HCT116 (cell line): ENCODE measurements at regions not wholly inside any gene's neighbourhood (a gene's known extent, or its start where the extent isn't known, plus 50 kb on each side); places are given as distances from the start of the nearest gene placed in this dataset.

Experiments
- ATAC-seq: fragments of 200-7000 bp; cut with Tn5 transposase; 2 replicates; pipeline ENCODE4 v1.9.1; 2020; ENCODE audit warnings: mild to moderate bottlenecking, moderate library complexity
- BruUV-seq: library from RNA; stranded (reverse); fragments of 400-500 nt; replicated peaks from 2 replicates; lab custom pipeline; 2021; lab: Mats Ljungman, UMichigan
- CTCF ChIA-PET: fragments of 300-600 bp; sonication (Branson Sonifier 250); formaldehyde crosslinking; loops from one replicate; lab custom pipeline; 2021; ENCODE audit warnings: antibody characterized with exemption; lab: Charles Lee
- POLR2A ChIA-PET: fragments of 300-600, 350-600 bp; sonication (Branson Sonifier 250); formaldehyde crosslinking; loops from one replicate; lab custom pipeline; 2021; ENCODE audit warnings: antibody characterized with exemption; lab: Charles Lee
- RAD21 ChIA-PET, 2 experiments: fragments of 300-600 bp; sonication (Branson Sonifier 250); formaldehyde crosslinking; loops; one replicate each; lab custom pipeline; 2023; ENCODE audit warnings: low total read pairs in 2 of 2; ENCODE audit not compliant: uncharacterized antibody in 2 of 2, unreplicated experiment in 2 of 2, low non-redundant PET in 1 of 2; lab: Charles Lee
- DNase-seq: peaks from one replicate; pipeline ENCODE4 v3.0.0-alpha.2; 2010; ENCODE audit warnings: low read depth, low spot score
- H2AFZ ChIP-seq: fragments of 200-600 bp; shearing (Covaris generic), sonication (generic); 2 replicates; pipeline ENCODE4 v1.6.1; 2017; ENCODE audit warnings: low read depth, mixed run types, mixed read lengths, antibody characterized with exemption, low read length; ENCODE audit not compliant: poor library complexity, severe bottlenecking
- H3K27ac ChIP-seq: 2 replicates; pipeline ENCODE4 v1.5.1; 2012; ENCODE audit warnings: low read depth, low read length
- H3K27me3 ChIP-seq: fragments of 200-600 bp; sonication (generic); 2 replicates; pipeline ENCODE4 v1.6.1; 2016; ENCODE audit warnings: mixed run types, low read length, mixed read lengths; ENCODE audit not compliant: insufficient read depth
- H3K36me3 ChIP-seq, 2 experiments: fragments of 200-500 bp in 1 of 2; fragments of 200-600 bp in 1 of 2; sonication (Bioruptor generic) in 1 of 2; sonication (generic) in 1 of 2; 2 replicates each; pipeline versions ENCODE4 v1.5.1 to v1.6.1; 2014 to 2016; ENCODE audit warnings: low read length in 2 of 2, inconsistent platforms in 1 of 2, mixed read lengths in 1 of 2, mixed run types in 1 of 2; ENCODE audit not compliant: insufficient read depth in 2 of 2, control insufficient read depth in 1 of 2
- H3K4me1 ChIP-seq, 2 experiments: fragments of 200-600 bp in 1 of 2; sonication (generic) in 1 of 2; 2 replicates each; pipeline versions ENCODE4 v1.5.1 to v1.6.1; 2012 to 2017; ENCODE audit warnings: low read length in 2 of 2, inconsistent platforms in 1 of 2, mild to moderate bottlenecking in 1 of 2, mixed read lengths in 1 of 2, mixed run types in 1 of 2, moderate library complexity in 1 of 2; ENCODE audit not compliant: insufficient read depth in 2 of 2, control insufficient read depth in 1 of 2
- H3K4me2 ChIP-seq: fragments of 200-600 bp; sonication (generic); 2 replicates; pipeline ENCODE4 v1.6.1; 2017; ENCODE audit warnings: mixed run types, low read length, mixed read lengths
- H3K4me3 ChIP-seq, 2 experiments: fragments of 200-600 bp in 1 of 2; sonication (generic) in 1 of 2; replicated peaks in 1 of 2; 2 replicates each; pipeline ENCODE4 v1.5.1; 2011 to 2016; ENCODE audit warnings: low read length in 2 of 2, control low read depth in 1 of 2, low read depth in 1 of 2, mild to moderate bottlenecking in 1 of 2, mixed read lengths in 1 of 2, mixed run types in 1 of 2
- H3K79me2 ChIP-seq: fragments of 200-600 bp; sonication (generic); 2 replicates; pipeline ENCODE4 v1.6.1; 2017; ENCODE audit warnings: mild to moderate bottlenecking, mixed run types, low read length, moderate library complexity, mixed read lengths; ENCODE audit not compliant: insufficient read depth
- H3K9ac ChIP-seq: fragments of 200-600 bp; sonication (generic); 2 replicates; pipeline ENCODE4 v1.6.1; 2016; ENCODE audit warnings: low read length, mixed read lengths
- H3K9me2 ChIP-seq: fragments of 200-600 bp; sonication (generic), shearing (Covaris generic); 2 replicates; pipeline ENCODE4 v1.6.1; 2017; ENCODE audit warnings: mixed run types, mild to moderate bottlenecking, moderate library complexity; ENCODE audit not compliant: insufficient read depth
- H3K9me3 ChIP-seq, 2 experiments: fragments of 200-500 bp in 1 of 2; fragments of 200-600 bp in 1 of 2; sonication (Bioruptor generic) in 1 of 2; sonication (generic) in 1 of 2; 2 replicates each; pipeline ENCODE4 v1.6.1; 2014 to 2017; ENCODE audit warnings: low read length in 2 of 2, mixed read lengths in 2 of 2, inconsistent platforms in 1 of 2, low read depth in 1 of 2, mild to moderate bottlenecking in 1 of 2, mixed run types in 1 of 2, moderate library complexity in 1 of 2; ENCODE audit not compliant: control insufficient read depth in 1 of 2, insufficient read depth in 1 of 2
- H4K20me1 ChIP-seq: fragments of 200-600 bp; sonication (generic), shearing (Covaris generic); 2 replicates; pipeline ENCODE4 v1.6.1; 2017; ENCODE audit warnings: mixed run types, mild to moderate bottlenecking, moderate library complexity; ENCODE audit not compliant: insufficient read depth
- ATF3 ChIP-seq: IDR thresholded peaks from 2 replicates; pipeline ENCODE4 v1.6.1; 2012
- CBX3 ChIP-seq: IDR thresholded peaks from 2 replicates; pipeline ENCODE4 v1.6.1; 2012; ENCODE audit warnings: low read depth
- EZH2 ChIP-seq: fragments of 200-600 bp; sonication (generic); IDR thresholded peaks from 2 replicates; pipeline ENCODE4 v1.6.1; 2017; ENCODE audit warnings: antibody characterized with exemption, mixed run types
- EZH2phosphoT487 ChIP-seq: fragments of 200-600 bp; IDR thresholded peaks from 2 replicates; pipeline ENCODE4 v1.6.1; 2018; ENCODE audit warnings: antibody characterized with exemption, borderline replicate concordance
- FOSL1 ChIP-seq: IDR thresholded peaks from 2 replicates; pipeline ENCODE4 v1.6.1; 2012; ENCODE audit warnings: low read depth
- JUND ChIP-seq: IDR thresholded peaks from 2 replicates; pipeline ENCODE4 v1.6.1; 2012
- MAX ChIP-seq: IDR thresholded peaks from 2 replicates; pipeline ENCODE4 v1.6.1; 2012
- RAD21 ChIP-seq: IDR thresholded peaks from 2 replicates; pipeline ENCODE4 v1.6.1; 2012; ENCODE audit warnings: low read depth, mild to moderate bottlenecking
- SP1 ChIP-seq: IDR thresholded peaks from 2 replicates; pipeline ENCODE4 v1.6.1; 2012; ENCODE audit warnings: low read depth
- TCF7L2 ChIP-seq: IDR thresholded peaks from 2 replicates; pipeline ENCODE4 v1.7.0; 2011; ENCODE audit warnings: borderline replicate concordance, inconsistent platforms; ENCODE audit not compliant: insufficient read depth, insufficient read length; ENCODE audit errors: extremely low read depth
- ZNF274 ChIP-seq: fragments of 200-500 bp; sonication (Bioruptor generic); IDR thresholded peaks from 2 replicates; pipeline ENCODE4 v1.6.1; 2014; ENCODE audit warnings: mild to moderate bottlenecking, low read depth, low read length, inconsistent platforms
- intact Hi-C: fragments of 100-400 bp; cut with micrococcal nuclease; formaldehyde crosslinking; loops from 2 replicates; pipeline ENCODE4 v1.10.0; 2022
- TF ChIP-seq, protein P1 (sequence below): IDR thresholded peaks from 2 replicates; pipeline ENCODE4 v1.6.1; 2012; ENCODE audit warnings: low read depth

- Histone ChIP-seq H3K4me3 (no peak overlapping the region), H3K79me2 (no peaks in the 10 kb centered on the region), H3K9me2 (no peaks in the 10 kb centered on the region), H2AFZ (no peak overlapping the region), H3K4me1 (peaks cover 6 to 12% of the 10 kb centered on the region in 2 experiments; a peak in 3 of 4 replicates), H3K36me3 (no peaks in the 10 kb centered on the region), H3K4me2 (no peak overlapping the region), H4K20me1 (no peaks in the 10 kb centered on the region), H3K27ac (no peak overlapping the region), H3K9me3 (no peaks in the 10 kb centered on the region), H3K9ac (no peak overlapping the region), H3K27me3 (no peaks in the 10 kb centered on the region)
- ChIA-PET CTCF (no interaction called here), POLR2A (no interaction called here), RAD21 (no interaction called here)
- no peak for ATAC-seq
- DNase-seq = no peak
- TF ChIP-seq CBX3 (no peak), SP1 (no peak), ATF3 (no peak), EZH2 (no peak), EZH2phosphoT487 (no peak), JUND (no peak), FOSL1 (no peak), TCF7L2 (no peak), MAX (no peak), RAD21 (no peak), ZNF274 (no peak)
- TF ChIP-seq, protein P1, sequence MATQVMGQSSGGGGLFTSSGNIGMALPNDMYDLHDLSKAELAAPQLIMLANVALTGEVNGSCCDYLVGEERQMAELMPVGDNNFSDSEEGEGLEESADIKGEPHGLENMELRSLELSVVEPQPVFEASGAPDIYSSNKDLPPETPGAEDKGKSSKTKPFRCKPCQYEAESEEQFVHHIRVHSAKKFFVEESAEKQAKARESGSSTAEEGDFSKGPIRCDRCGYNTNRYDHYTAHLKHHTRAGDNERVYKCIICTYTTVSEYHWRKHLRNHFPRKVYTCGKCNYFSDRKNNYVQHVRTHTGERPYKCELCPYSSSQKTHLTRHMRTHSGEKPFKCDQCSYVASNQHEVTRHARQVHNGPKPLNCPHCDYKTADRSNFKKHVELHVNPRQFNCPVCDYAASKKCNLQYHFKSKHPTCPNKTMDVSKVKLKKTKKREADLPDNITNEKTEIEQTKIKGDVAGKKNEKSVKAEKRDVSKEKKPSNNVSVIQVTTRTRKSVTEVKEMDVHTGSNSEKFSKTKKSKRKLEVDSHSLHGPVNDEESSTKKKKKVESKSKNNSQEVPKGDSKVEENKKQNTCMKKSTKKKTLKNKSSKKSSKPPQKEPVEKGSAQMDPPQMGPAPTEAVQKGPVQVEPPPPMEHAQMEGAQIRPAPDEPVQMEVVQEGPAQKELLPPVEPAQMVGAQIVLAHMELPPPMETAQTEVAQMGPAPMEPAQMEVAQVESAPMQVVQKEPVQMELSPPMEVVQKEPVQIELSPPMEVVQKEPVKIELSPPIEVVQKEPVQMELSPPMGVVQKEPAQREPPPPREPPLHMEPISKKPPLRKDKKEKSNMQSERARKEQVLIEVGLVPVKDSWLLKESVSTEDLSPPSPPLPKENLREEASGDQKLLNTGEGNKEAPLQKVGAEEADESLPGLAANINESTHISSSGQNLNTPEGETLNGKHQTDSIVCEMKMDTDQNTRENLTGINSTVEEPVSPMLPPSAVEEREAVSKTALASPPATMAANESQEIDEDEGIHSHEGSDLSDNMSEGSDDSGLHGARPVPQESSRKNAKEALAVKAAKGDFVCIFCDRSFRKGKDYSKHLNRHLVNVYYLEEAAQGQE = no peak
- intact Hi-C loops = no loop called here
- no TSS peak for BruUV-seq
Observed at GRCh38 chrX:1725472-1725871, 110.6 kb downstream of the ASMT start.
